H1 (cell line): ENCODE measurements at regions not wholly inside any gene's neighbourhood (a gene's known extent, or its start where the extent isn't known, plus 50 kb on each side); places are given as distances from the start of the nearest gene placed in this dataset.

Experiments
- CHD2 ChIP-seq: IDR thresholded peaks from 2 replicates; pipeline ENCODE4 v1.6.1; 2012; ENCODE audit warnings: low read length, improper control_type of control experiment
- ZNF274 ChIP-seq: IDR thresholded peaks from 2 replicates; pipeline ENCODE4 v1.7.0; 2012; ENCODE audit warnings: low read length, borderline replicate concordance; ENCODE audit errors: extremely low read depth

GRCh38 chrX:122055460-122055859, 1008.0 kb downstream of the GLUD2 start:
- TF ChIP-seq CHD2 (no peak), ZNF274 (no peak)
